Stimulated activated naive CD8-positive, alpha-beta T cell treated with anti-CD3 and anti-CD28 coated beads, Interleukin-15, amount 100 ng/mL, for 72 hours (primary cell): ENCODE measurements at regions not wholly inside any gene's neighbourhood (a gene's known extent, or its start where the extent isn't known, plus 50 kb on each side); places are given as distances from the start of the nearest gene placed in this dataset.

Experiments used
- ATAC-seq: fragments of 150-1000 bp; cut with Tn5 transposase; 2 replicates; pipeline ENCODE4 v1.10.0; 2021; ENCODE audit warnings: mild to moderate bottlenecking, moderate library complexity
- DNase-seq, 2 donors: peaks; one replicate each; pipeline ENCODE4 v3.0.0; 2021 to 2022
- H3K27ac Mint-ChIP-seq, 2 donors: one replicate each; pipeline ENCODE4 v1.8.0; 2022; ENCODE audit warnings: mild to moderate bottlenecking in 2 of 2, mixed read lengths in 2 of 2, moderate library complexity in 2 of 2
- H3K27me3 Mint-ChIP-seq: one replicate; pipeline ENCODE4 v1.8.0; 2022; ENCODE audit warnings: mixed read lengths
- H3K4me1 Mint-ChIP-seq: one replicate; pipeline ENCODE4 v1.8.0; 2022; ENCODE audit warnings: mild to moderate bottlenecking, mixed read lengths
- H3K4me3 Mint-ChIP-seq, 2 donors: one replicate each; pipeline ENCODE4 v1.8.0; 2022; ENCODE audit warnings: mild to moderate bottlenecking in 2 of 2, mixed read lengths in 2 of 2, moderate library complexity in 1 of 2
- H3K9me3 Mint-ChIP-seq, 2 donors: one replicate each; pipeline ENCODE4 v1.8.0; 2022; ENCODE audit warnings: mixed read lengths in 2 of 2

DNA sequence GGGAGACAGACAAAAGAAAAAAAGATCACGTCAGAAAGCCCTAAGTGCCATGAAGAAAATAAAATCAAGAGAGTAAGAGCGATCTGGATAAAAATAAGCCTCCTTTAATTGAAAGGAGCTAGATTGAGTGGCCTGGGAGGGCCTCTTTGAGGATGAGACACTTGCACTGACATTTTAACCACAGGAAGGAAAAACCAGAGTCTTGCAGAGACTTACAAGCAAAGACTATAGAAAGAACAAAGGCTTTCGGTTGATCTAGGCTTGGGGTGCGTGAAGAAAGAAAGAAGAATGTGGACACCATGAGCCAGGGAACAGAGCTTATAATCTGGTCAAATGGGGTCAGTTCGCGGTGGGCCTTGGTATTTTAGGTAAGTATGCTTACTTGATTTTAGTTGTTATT is 342.7 kb downstream of the COG6 start:
- ATAC-seq (peak; percentile 95), DNase-seq (peak; percentile 9 to 17)
- Mint-ChIP-seq H3K4me3 (peak overlapping the region; percentile 36 to 43), H3K27ac (peak overlapping the region in 1 of 2 donors; percentile 17), H3K27me3 (no peaks in the 10 kb centered on the region), H3K9me3 (no peaks in the 10 kb centered on the region), H3K4me1 (peaks cover 22% of the 10 kb centered on the region)

DNA sequence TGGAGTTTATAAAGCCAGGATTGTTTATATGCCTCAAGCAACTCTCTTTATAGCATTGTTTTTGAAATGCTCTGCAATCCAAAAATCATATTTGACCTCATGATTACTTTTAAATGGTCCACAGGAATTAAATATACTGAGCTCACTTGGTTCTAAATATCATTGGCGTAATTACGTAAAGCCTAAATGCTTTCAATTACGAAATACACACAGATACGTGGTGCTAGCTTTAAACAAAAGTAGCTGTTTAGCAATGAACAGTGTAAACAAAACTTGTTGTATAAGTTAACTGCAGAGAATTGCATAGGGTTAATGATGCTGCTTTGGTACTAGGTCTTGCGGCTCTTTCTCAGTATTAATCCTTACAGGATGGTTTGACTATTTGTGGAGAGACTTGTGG is 346.6 kb downstream of the COG6 start:
- H3K27me3 Mint-ChIP-seq: no peaks in the 10 kb centered on the region
- no peak overlapping the region for H3K4me3 Mint-ChIP-seq
- DNase-seq (no peak), ATAC-seq (no peak)
- no peak overlapping the region for H3K27ac Mint-ChIP-seq
- peaks cover 22% of the 10 kb centered on the region for H3K4me1 Mint-ChIP-seq
- H3K9me3 Mint-ChIP-seq: no peaks in the 10 kb centered on the region

- Mint-ChIP-seq H3K9me3 (peaks cover 0 to 9% of the 10 kb centered on the region in 2 donors), H3K4me1 (peaks cover 7% of the 10 kb centered on the region), H3K27me3 (peaks cover 1% of the 10 kb centered on the region), H3K4me3 (no peak overlapping the region), H3K27ac (no peak overlapping the region)
- DNase-seq (no peak), ATAC-seq (no peak)
These were observed 358.1 kb downstream of the COG6 start for GRCh38 chr13:40013554-40013953.

- Mint-ChIP-seq H3K4me1 (peaks cover 7% of the 10 kb centered on the region), H3K4me3 (no peak overlapping the region), H3K9me3 (no peaks in the 10 kb centered on the region), H3K27ac (no peak overlapping the region), H3K27me3 (peaks cover 8% of the 10 kb centered on the region)
- no peak for DNase-seq
- ATAC-seq: no peak
These were observed 361.6 kb downstream of the COG6 start for GRCh38 chr13:40016953-40017660.

GRCh38 chr13:40017662-40018262 is 362.3 kb downstream of the COG6 start:
- ATAC-seq (no peak), DNase-seq (no peak)
- Mint-ChIP-seq H3K4me3 (no peak overlapping the region), H3K27ac (no peak overlapping the region), H3K27me3 (peaks cover 8% of the 10 kb centered on the region), H3K9me3 (no peaks in the 10 kb centered on the region), H3K4me1 (peaks cover 7% of the 10 kb centered on the region)

- peaks cover 42% of the 10 kb centered on the region for H3K4me1 Mint-ChIP-seq
- DNase-seq: no peak
- H3K9me3 Mint-ChIP-seq: peaks cover 3 to 4% of the 10 kb centered on the region in 2 donors
- H3K27me3 Mint-ChIP-seq: peaks cover 24% of the 10 kb centered on the region
- H3K27ac Mint-ChIP-seq: no peak overlapping the region
- H3K4me3 Mint-ChIP-seq: no peak overlapping the region
- ATAC-seq: no peak
These were observed 368.2 kb downstream of the COG6 start for GRCh38 chr13:40023595-40024203.

DNA sequence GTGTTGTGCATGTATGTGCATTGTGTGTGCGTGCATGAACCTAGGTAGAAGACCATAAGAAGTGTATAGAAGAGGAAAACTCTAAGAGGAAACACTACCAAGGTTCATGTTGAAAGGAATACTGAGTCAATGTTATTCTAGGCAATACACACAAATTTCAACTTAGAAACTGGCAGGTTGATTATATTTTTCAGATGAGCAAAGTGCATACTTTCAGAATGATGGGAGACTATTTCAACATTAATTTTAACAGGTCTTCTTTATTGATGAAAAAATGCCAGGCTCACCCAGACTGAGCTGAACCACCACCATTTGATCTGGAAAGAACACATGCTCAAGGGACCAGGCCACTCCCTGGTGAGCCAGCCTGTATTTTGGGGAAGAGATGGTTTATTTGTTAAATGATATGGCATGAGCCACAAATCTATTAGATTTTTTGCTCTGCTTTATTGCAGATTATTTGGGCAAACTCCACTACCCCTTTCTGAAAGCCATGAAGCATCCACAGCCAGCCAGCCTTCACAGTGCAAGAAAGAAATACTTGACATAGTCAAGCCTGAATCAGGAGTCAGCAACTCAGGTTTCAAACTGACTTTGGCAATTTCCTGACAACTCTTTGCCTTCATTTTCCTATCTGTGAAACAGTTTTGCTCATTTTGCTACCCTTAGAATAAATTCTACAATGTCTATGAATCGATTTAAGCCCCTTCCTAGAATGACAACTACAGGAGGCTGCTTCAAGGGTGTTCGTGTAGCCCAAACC is 368.9 kb downstream of the COG6 start:
- DNase-seq: no peak
- H3K27ac Mint-ChIP-seq: peak overlapping the region in 1 of 2 donors; percentile 54

DNA sequence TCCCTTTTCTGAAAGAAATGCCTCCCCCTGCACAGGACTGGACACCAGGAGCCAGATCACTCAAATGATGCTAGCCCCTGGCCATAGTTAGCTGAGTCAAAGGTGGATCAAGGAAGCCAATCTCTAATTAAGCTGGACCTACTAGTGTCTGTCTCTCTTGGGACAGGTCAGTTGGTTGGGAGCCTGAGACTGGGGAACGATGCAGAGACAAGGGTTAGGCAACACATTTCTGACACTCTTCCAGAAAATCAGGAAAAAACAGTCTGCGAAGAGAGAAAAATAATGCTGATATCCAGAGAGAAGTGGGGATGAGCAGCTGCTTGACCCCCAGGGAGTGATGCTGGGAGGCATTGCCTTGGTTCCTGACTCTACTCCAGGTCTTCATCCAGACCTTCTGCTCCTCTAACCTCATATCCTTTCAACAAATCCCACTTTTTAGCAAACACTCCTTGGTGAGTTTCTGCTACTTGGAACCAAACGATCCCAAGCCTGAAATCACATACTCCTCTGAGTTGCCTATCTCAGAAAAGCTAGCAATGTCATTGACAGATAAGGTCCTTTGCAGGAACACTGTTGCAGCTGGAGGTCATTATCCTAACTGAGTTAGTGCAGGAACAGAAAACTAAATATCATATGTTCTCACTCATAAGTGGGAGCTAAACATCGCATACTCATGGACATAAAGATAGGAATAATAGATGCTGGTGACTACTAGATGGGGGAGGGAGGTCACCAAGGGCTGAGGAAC is 369.7 kb downstream of the COG6 start:
- H3K4me1 Mint-ChIP-seq: peaks cover 42% of the 10 kb centered on the region
- peak overlapping the region in 1 of 2 donors; percentile 54 for H3K27ac Mint-ChIP-seq
- DNase-seq: no peak
- H3K27me3 Mint-ChIP-seq: peaks cover 29% of the 10 kb centered on the region
- no peak for ATAC-seq
- no peak overlapping the region for H3K4me3 Mint-ChIP-seq
- peaks cover 8 to 11% of the 10 kb centered on the region in 2 donors for H3K9me3 Mint-ChIP-seq

More for the DNA sequence above, 368.9 kb downstream of the COG6 start:
- Mint-ChIP-seq H3K4me3 (no peak overlapping the region), H3K4me1 (peaks cover 42% of the 10 kb centered on the region), H3K9me3 (peaks cover 8 to 11% of the 10 kb centered on the region in 2 donors), H3K27me3 (peaks cover 26% of the 10 kb centered on the region)
- ATAC-seq: no peak

DNA sequence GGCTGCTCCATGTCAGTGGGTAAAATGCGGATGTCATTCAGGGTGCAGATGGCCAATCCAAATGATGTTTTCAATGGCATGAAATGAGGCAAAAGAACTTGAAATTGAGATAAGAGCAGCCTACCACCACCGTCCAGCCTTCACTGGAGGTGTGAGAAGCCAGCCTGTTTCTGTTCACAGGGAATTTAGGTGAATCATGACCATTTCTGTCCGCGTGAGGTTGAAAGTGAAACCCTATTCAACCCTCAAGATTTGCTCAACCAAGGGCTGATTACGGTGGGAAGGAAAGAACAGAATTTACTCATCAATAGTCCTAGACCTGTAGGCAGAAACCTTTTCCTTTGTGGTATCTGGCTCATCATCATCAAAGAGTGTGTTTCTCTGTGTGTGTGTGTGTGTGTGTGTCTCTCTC is 370.7 kb downstream of the COG6 start:
- peak; percentile 76 to 85 for DNase-seq
- Mint-ChIP-seq H3K9me3 (peaks cover 8 to 11% of the 10 kb centered on the region in 2 donors), H3K27me3 (peaks cover 29% of the 10 kb centered on the region), H3K4me1 (peaks cover 42% of the 10 kb centered on the region), H3K27ac (peak overlapping the region in 1 of 2 donors; percentile 17), H3K4me3 (peak overlapping the region; percentile 34 to 35)
- peak; percentile 96 for ATAC-seq

DNA sequence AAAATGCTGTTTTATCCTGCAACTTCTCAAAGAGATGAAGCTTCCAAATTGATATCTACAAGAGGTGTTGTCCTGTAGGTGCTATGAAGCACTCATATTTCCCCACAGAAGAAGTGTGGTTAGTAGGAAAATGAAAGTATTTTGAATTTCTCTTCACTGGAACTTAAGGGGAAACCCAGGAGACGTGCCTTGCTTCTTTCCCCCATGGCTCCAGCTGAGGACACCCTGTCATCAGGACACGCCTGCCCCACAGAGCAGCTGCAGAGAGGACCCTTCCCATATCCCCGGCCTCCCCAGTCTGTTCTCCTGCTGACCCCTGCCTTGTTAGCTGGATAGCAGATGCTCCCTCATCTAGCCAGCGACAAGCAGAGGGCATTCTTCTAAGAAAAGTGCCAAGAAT is 371.3 kb downstream of the COG6 start:
- Mint-ChIP-seq H3K27me3 (peaks cover 29% of the 10 kb centered on the region), H3K27ac (peak overlapping the region in 1 of 2 donors; percentile 45), H3K9me3 (peaks cover 8 to 11% of the 10 kb centered on the region in 2 donors), H3K4me1 (peaks cover 42% of the 10 kb centered on the region), H3K4me3 (peak overlapping the region; percentile 58 to 84)
- peak; percentile 30 to 55 for DNase-seq
- ATAC-seq: peak; percentile 61

- no peak for ATAC-seq
- Mint-ChIP-seq H3K4me1 (peaks cover 42% of the 10 kb centered on the region), H3K27ac (no peak overlapping the region), H3K27me3 (peaks cover 29% of the 10 kb centered on the region), H3K4me3 (no peak overlapping the region), H3K9me3 (peaks cover 8 to 11% of the 10 kb centered on the region in 2 donors)
- DNase-seq: no peak
These were observed 373.0 kb downstream of the COG6 start for GRCh38 chr13:40028446-40028845.

- peaks cover 18% of the 10 kb centered on the region for H3K4me1 Mint-ChIP-seq
- DNase-seq (no peak), ATAC-seq (no peak)
- peaks cover 8 to 11% of the 10 kb centered on the region in 2 donors for H3K9me3 Mint-ChIP-seq
- peaks cover 10% of the 10 kb centered on the region for H3K27me3 Mint-ChIP-seq
- H3K27ac Mint-ChIP-seq: no peak overlapping the region
- no peak overlapping the region for H3K4me3 Mint-ChIP-seq
These were observed 375.6 kb downstream of the COG6 start for GRCh38 chr13:40031031-40031430.

DNA sequence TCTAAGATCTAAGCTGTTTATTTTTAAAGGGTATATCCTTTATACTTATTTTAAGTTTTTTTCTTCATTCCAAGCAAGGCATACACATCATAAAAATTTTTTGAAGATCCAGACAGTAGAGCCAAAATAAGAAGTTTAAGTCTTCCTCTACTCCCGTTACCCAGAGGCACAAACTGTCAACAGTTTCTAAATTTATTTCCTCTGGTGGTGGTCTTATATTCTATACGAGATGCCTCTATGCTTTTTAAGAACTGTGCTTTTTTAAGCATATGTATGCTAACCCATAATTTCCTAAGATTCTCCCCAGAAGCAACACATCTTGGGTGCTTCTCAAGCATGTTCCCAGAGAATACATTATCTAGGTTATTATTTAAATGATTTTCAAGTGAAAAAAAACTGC is 383.6 kb downstream of the COG6 start:
- ATAC-seq (no peak), DNase-seq (no peak)
- Mint-ChIP-seq H3K27ac (no peak overlapping the region), H3K9me3 (peaks cover 0 to 7% of the 10 kb centered on the region in 2 donors), H3K27me3 (peaks cover 18% of the 10 kb centered on the region), H3K4me3 (no peak overlapping the region), H3K4me1 (no peaks in the 10 kb centered on the region)

GRCh38 chr13:40042991-40043390 is 387.5 kb downstream of the COG6 start:
- Mint-ChIP-seq H3K9me3 (peaks cover 0 to 7% of the 10 kb centered on the region in 2 donors), H3K27me3 (peaks cover 29% of the 10 kb centered on the region), H3K27ac (no peak overlapping the region), H3K4me1 (peaks cover 6% of the 10 kb centered on the region), H3K4me3 (no peak overlapping the region)
- DNase-seq (no peak), ATAC-seq (no peak)

DNA sequence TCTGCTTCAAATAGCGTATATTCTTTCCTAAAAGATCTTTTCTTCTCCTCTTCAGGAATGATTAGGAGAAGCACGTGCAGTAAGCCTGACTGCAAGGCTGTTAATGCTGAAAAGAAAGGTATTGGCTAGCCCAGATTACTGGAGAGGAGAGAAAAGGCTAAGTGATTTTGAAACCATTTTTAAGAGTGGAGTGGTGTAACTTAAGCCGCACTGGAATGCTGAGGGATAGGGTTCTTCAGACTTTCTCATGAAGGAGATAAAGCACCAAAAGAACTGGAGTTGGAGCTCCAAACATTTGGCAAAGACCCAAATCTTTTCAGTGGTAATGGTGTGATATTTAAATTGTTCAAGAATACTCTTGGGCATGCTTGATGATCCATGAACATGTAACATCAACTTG is 388.3 kb downstream of the COG6 start:
- Mint-ChIP-seq H3K27ac (no peak overlapping the region), H3K4me1 (peaks cover 6% of the 10 kb centered on the region), H3K27me3 (peaks cover 27% of the 10 kb centered on the region), H3K4me3 (no peak overlapping the region), H3K9me3 (peaks cover 0 to 7% of the 10 kb centered on the region in 2 donors)
- DNase-seq: no peak
- ATAC-seq: no peak
